Endothelial cell of umbilical vein (primary cell): ENCODE measurements at regions not wholly inside any gene's neighbourhood (a gene's known extent, or its start where the extent isn't known, plus 50 kb on each side); places are given as distances from the start of the nearest gene placed in this dataset.

Experiments used
- BruUV-seq: library from RNA; stranded (reverse); fragments of 400-500 nt; replicated peaks from 2 replicates; lab custom pipeline; 2021; lab: Mats Ljungman, UMichigan
- CTCF ChIA-PET: fragments of 300-600, 350-600 bp; sonication (Branson Sonifier 250); formaldehyde crosslinking; loops from one replicate; lab custom pipeline; 2021; ENCODE audit warnings: antibody characterized with exemption, inconsistent platforms; lab: Charles Lee
- POLR2A ChIA-PET: fragments of 300-600, 350-600 bp; sonication (Branson Sonifier 250); formaldehyde crosslinking; loops from one replicate; lab custom pipeline; 2021; ENCODE audit warnings: antibody characterized with exemption, inconsistent platforms; lab: Charles Lee
- DNase-seq: peaks from one replicate; pipeline ENCODE4 v3.0.0-alpha.2; 2011; ENCODE audit warnings: low read depth, low spot score
- FAIRE-seq: peaks from 2 replicates; lab custom pipeline; 2011; peaks lifted over from hg19 to GRCh38; lab: Jason Lieb, UNC
- H2AFZ ChIP-seq: 2 replicates; pipeline ENCODE4 v1.6.0; 2012; ENCODE audit warnings: low read depth, low read length, control low read depth, inconsistent platforms
- H3K27ac ChIP-seq: 2 replicates; pipeline ENCODE4 v1.5.1; 2011; ENCODE audit warnings: low read depth, mild to moderate bottlenecking, control low read depth, low read length, moderate library complexity; ENCODE audit not compliant: insufficient read depth
- H3K27me3 ChIP-seq, 2 experiments: 2 replicates each; pipeline versions ENCODE4 v1.6.0 to v1.6.1; 2011; ENCODE audit warnings: low read length in 2 of 2, mixed read lengths in 1 of 2; ENCODE audit not compliant: control insufficient read depth in 2 of 2, insufficient read depth in 2 of 2
- H3K36me3 ChIP-seq, 2 experiments: 2 replicates in 1 of 2; 3 replicates in 1 of 2; pipeline ENCODE4 v1.5.1; 2011; ENCODE audit warnings: low read length in 2 of 2, mild to moderate bottlenecking in 1 of 2, moderate library complexity in 1 of 2; ENCODE audit not compliant: control insufficient read depth in 2 of 2, insufficient read depth in 2 of 2; ENCODE audit errors: extremely low read depth in 1 of 2
- H3K4me1 ChIP-seq: 3 replicates; pipeline ENCODE4 v1.5.1; 2011; ENCODE audit warnings: mild to moderate bottlenecking, low read length; ENCODE audit not compliant: control insufficient read depth, insufficient read depth; ENCODE audit errors: extremely low read depth
- H3K4me2 ChIP-seq: 2 replicates; pipeline ENCODE4 v1.6.1; 2011; ENCODE audit warnings: low read length, control low read depth, mixed read lengths; ENCODE audit not compliant: insufficient read depth
- H3K4me3 ChIP-seq, 3 experiments: fragments of 200-600 bp in 1 of 3; sonication (generic), shearing (Covaris generic) in 1 of 3; replicated peaks in 1 of 3; 2 replicates each; pipeline ENCODE4 v1.5.1; 2011 to 2016; ENCODE audit warnings: control low read depth in 3 of 3, low read length in 3 of 3, mild to moderate bottlenecking in 2 of 3, inconsistent platforms in 1 of 3, low read depth in 1 of 3, moderate library complexity in 1 of 3; ENCODE audit not compliant: insufficient read depth in 1 of 3
- H3K79me2 ChIP-seq: 2 replicates; pipeline ENCODE4 v1.6.0; 2012; ENCODE audit warnings: low read length, inconsistent platforms; ENCODE audit not compliant: control insufficient read depth, insufficient read depth
- H3K9ac ChIP-seq: replicated peaks from 2 replicates; pipeline ENCODE3; 2011; ENCODE audit warnings: low read length, control low read depth; ENCODE audit not compliant: insufficient read depth; ENCODE audit errors: extremely low read depth
- H3K9me1 ChIP-seq: replicated peaks from 3 replicates; pipeline ENCODE4 v1.6.0; 2011; ENCODE audit warnings: mild to moderate bottlenecking, low read length; ENCODE audit not compliant: control insufficient read depth, insufficient read depth; ENCODE audit errors: extremely low read depth
- H3K9me3 ChIP-seq: replicated peaks from 2 replicates; pipeline ENCODE4 v1.5.1; 2012; ENCODE audit warnings: low read length, inconsistent platforms; ENCODE audit not compliant: control insufficient read depth, insufficient read depth
- H4K20me1 ChIP-seq: replicated peaks from 2 replicates; pipeline ENCODE3; 2011; ENCODE audit warnings: mild to moderate bottlenecking, low read length; ENCODE audit not compliant: control insufficient read depth, insufficient read depth; ENCODE audit errors: extremely low read depth
- CTCF ChIP-seq, 2 donors: IDR thresholded peaks; 1 replicate in 1 of 2; 2 replicates in 1 of 2; pipeline ENCODE4 v1.5.1; 2011; ENCODE audit warnings: low read length in 2 of 2, mild to moderate bottlenecking in 2 of 2, moderate library complexity in 2 of 2, control low read depth in 1 of 2, inconsistent platforms in 1 of 2, low read depth in 1 of 2; ENCODE audit not compliant: insufficient read depth in 1 of 2; ENCODE audit errors: extremely low read depth in 1 of 2
- EZH2 ChIP-seq: IDR thresholded peaks from 2 replicates; pipeline ENCODE4 v1.6.1; 2012; ENCODE audit warnings: borderline replicate concordance, low read depth, mild to moderate bottlenecking, moderate library complexity, low read length, inconsistent platforms; ENCODE audit not compliant: severe bottlenecking
- FOS ChIP-seq: IDR thresholded peaks from 2 replicates; pipeline ENCODE4 v1.6.1; 2011; ENCODE audit warnings: mild to moderate bottlenecking, low read length, moderate library complexity, borderline replicate concordance; ENCODE audit not compliant: insufficient read depth
- GATA2 ChIP-seq: IDR thresholded peaks from 2 replicates; pipeline ENCODE4 v1.7.0; 2011; ENCODE audit warnings: low read depth, mild to moderate bottlenecking, moderate library complexity, mixed read lengths, low read length; ENCODE audit not compliant: insufficient read length, insufficient read depth
- JUN ChIP-seq: IDR thresholded peaks from 2 replicates; pipeline ENCODE4 v1.6.1; 2011; ENCODE audit warnings: borderline replicate concordance, low read depth; ENCODE audit not compliant: insufficient read length, insufficient read depth
- MAX ChIP-seq: IDR thresholded peaks from 2 replicates; pipeline ENCODE4 v1.6.1; 2011; ENCODE audit not compliant: insufficient read depth, insufficient read length
- MYC ChIP-seq: IDR thresholded peaks from one replicate; pipeline ENCODE4 v1.6.1; 2011; ENCODE audit warnings: mild to moderate bottlenecking, low read depth, low read length
- POLR2A ChIP-seq: IDR thresholded peaks from 2 replicates; pipeline ENCODE4 v1.6.1; 2012; ENCODE audit warnings: low read depth, mild to moderate bottlenecking, control low read depth, low read length
- POLR2AphosphoS5 ChIP-seq: IDR thresholded peaks from 2 replicates; pipeline ENCODE4 v1.6.1; 2012; ENCODE audit warnings: low read depth, mild to moderate bottlenecking, control low read depth, low read length, moderate library complexity; ENCODE audit not compliant: insufficient read depth
- dilution Hi-C: fragments of 300-500 bp; cut with MboI; formaldehyde crosslinking; loops from one replicate; pipeline ENCODE4 v1.15.0; 2019; ENCODE audit warnings: low sequenced_read_pairs; ENCODE audit not compliant: extremely low pct_ligation_motif_present
- intact Hi-C: fragments of 100-400 bp; cut with micrococcal nuclease; formaldehyde crosslinking; loops from one replicate; pipeline ENCODE4 v1.10.0; 2022

GRCh38 chr3:189573004-189573403 is 58.2 kb upstream of the TP63 start:
- no peak for FAIRE-seq
- ChIA-PET POLR2A (no interaction called here), CTCF (no interaction called here)
- no peaks in the 10 kb centered on the region for H3K36me3 ChIP-seq
- intact Hi-C loops = no loop called here
- peaks cover under 1% of the 10 kb centered on the region for H3K9me3 ChIP-seq
- no peak for DNase-seq
- dilution Hi-C loops = no loop called here
- TF ChIP-seq CTCF (IDR thresholded peaks at IDR 0.05; ENCODE audit: extremely low read depth in 1 of 2, insufficient read depth in 1 of 2, low read depth in 1 of 2, low read length in 2 of 2) = no peak
- TF ChIP-seq FOS = no peak
- no peak for TF ChIP-seq GATA2
- no peak for TF ChIP-seq POLR2AphosphoS5
- no peak for TF ChIP-seq MAX
- no peak for TF ChIP-seq MYC
- no peak for TF ChIP-seq POLR2A
- no peak for TF ChIP-seq EZH2
- TF ChIP-seq JUN = no peak
- H3K27ac ChIP-seq = no peak overlapping the region
- no peaks in the 10 kb centered on the region for H3K79me2 ChIP-seq
- H3K4me2 ChIP-seq = no peak overlapping the region
- H3K4me3 ChIP-seq = no peak overlapping the region
- no peak overlapping the region for H3K9ac ChIP-seq
- H3K27me3 ChIP-seq = no peaks in the 10 kb centered on the region
- BruUV-seq = no TSS peak
- no peaks in the 10 kb centered on the region for H3K9me1 ChIP-seq
- H3K4me1 ChIP-seq = no peaks in the 10 kb centered on the region
- H4K20me1 ChIP-seq = no peaks in the 10 kb centered on the region
- H2AFZ ChIP-seq = no peak overlapping the region
